ENCODE measurements at regions not wholly inside any gene's neighbourhood (a gene's known extent, or its start where the extent isn't known, plus 50 kb on each side); places are given as distances from the start of the nearest gene placed in this dataset.

DNA sequence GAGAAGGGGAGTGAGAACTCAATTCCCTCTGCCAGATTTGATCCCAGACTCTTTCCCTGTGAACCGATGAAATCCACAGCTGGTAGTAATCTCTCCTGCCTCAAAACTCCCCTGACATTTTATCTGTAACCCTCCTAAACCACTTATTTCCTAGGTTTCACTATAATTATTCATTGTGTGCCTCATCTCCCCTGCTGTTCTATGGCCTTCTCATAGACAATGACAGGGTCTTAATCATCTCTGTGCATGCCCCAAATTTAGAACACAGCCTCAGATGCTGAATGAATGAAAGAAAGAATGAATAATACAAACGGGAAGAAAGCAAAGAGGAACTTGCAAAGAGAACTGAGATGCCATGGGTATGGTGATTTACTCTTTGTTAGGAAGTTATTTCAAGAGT lies 451.1 kb downstream of the HS3ST3B1 start:
- no peak for TF ChIP-seq CTCF (IDR thresholded peaks at IDR 0.05)
- TF ChIP-seq POLR2A (IDR thresholded peaks at IDR 0.05): no peak

Data from right lobe of liver (tissue), 4 donors.